HEK293 (cell line): ENCODE measurements at regions not wholly inside any gene's neighbourhood (a gene's known extent, or its start where the extent isn't known, plus 50 kb on each side); places are given as distances from the start of the nearest gene placed in this dataset.

Source experiments
- CTCF ChIA-PET: fragments of 350-600 bp; formaldehyde crosslinking; extraction: SDS; loops from one replicate; lab custom pipeline; 2021; ENCODE audit warnings: antibody characterized with exemption; lab: Yijun Ruan, JAX
- POLR2A ChIA-PET: fragments of 300-600 bp; formaldehyde crosslinking; extraction: SDS; loops from one replicate; lab custom pipeline; 2020; ENCODE audit warnings: antibody characterized with exemption, inconsistent platforms; lab: Yijun Ruan, JAX
- H3K27ac ChIP-seq: fragments of 200-500 bp; sonication (Bioruptor generic); 2 replicates; pipeline ENCODE4 v1.5.1; 2014; ENCODE audit warnings: low read depth, low read length, control low read depth, inconsistent platforms; ENCODE audit errors: extremely low read depth
- H3K36me3 ChIP-seq, 2 experiments: fragments of 200-500 bp in 1 of 2; sonication (Bioruptor generic) in 1 of 2; 1 replicate in 1 of 2; 2 replicates in 1 of 2; pipeline ENCODE4 v1.5.1; 2014 to 2017; ENCODE audit warnings: inconsistent platforms in 2 of 2, low read length in 2 of 2; ENCODE audit not compliant: control insufficient read depth in 2 of 2, insufficient read depth in 1 of 2
- H3K4me1 ChIP-seq: fragments of 200-500 bp; sonication (Bioruptor generic); 2 replicates; pipeline ENCODE4 v1.5.1; 2014; ENCODE audit warnings: mild to moderate bottlenecking, low read length, inconsistent platforms; ENCODE audit not compliant: control insufficient read depth, insufficient read depth
- H3K4me3 ChIP-seq: 2 replicates; pipeline ENCODE4 v1.5.1; 2011; ENCODE audit warnings: low read depth, mild to moderate bottlenecking, control low read depth, low read length, moderate library complexity
- H3K9me3 ChIP-seq: fragments of 200-500 bp; sonication (Bioruptor generic); 2 replicates; pipeline ENCODE4 v1.5.1; 2014; ENCODE audit warnings: low read depth, low read length, inconsistent platforms; ENCODE audit not compliant: control insufficient read depth, insufficient read depth
- KLF10 ChIP-seq: fragments of 450-650 bp; IDR thresholded peaks from 2 replicates; pipeline ENCODE4 v1.5.1; 2018; ENCODE audit warnings: missing biosample characterization, mild to moderate bottlenecking, missing genetic modification characterization
- KLF16 ChIP-seq: fragments of 450-650 bp; formaldehyde crosslinking; IDR thresholded peaks from 2 replicates; pipeline ENCODE4 v1.5.1; 2017; ENCODE audit warnings: missing biosample characterization, missing genetic modification characterization
- SETDB1 ChIP-seq: IDR thresholded peaks from one replicate; pipeline ENCODE4 v1.6.1; 2017; ENCODE audit warnings: mild to moderate bottlenecking, low read length, moderate library complexity, mixed read lengths; ENCODE audit not compliant: insufficient read length
- WT1 ChIP-seq: fragments of 450-650 bp; formaldehyde crosslinking; IDR thresholded peaks from 2 replicates; pipeline ENCODE4 v1.5.1; 2016; ENCODE audit warnings: missing biosample characterization, missing genetic modification characterization
- ZBTB17 ChIP-seq: fragments of 450-650 bp; formaldehyde crosslinking; IDR thresholded peaks from 2 replicates; pipeline ENCODE4 v1.5.1; 2016; ENCODE audit warnings: missing biosample characterization, missing genetic modification characterization
- ZEB2 ChIP-seq: fragments of 450-650 bp; formaldehyde crosslinking; IDR thresholded peaks from 2 replicates; pipeline ENCODE4 v1.5.1; 2016; ENCODE audit warnings: missing biosample characterization, missing genetic modification characterization
- ZFP69B ChIP-seq: fragments of 450-650 bp; formaldehyde crosslinking; IDR thresholded peaks from 2 replicates; pipeline ENCODE4 v1.5.1; 2016; ENCODE audit warnings: missing biosample characterization, missing genetic modification characterization
- ZNF302 ChIP-seq: fragments of 450-650 bp; formaldehyde crosslinking; IDR thresholded peaks from 2 replicates; pipeline ENCODE4 v1.5.1; 2016; ENCODE audit warnings: missing biosample characterization, missing genetic modification characterization, low read depth
- ZNF366 ChIP-seq: fragments of 450-650 bp; formaldehyde crosslinking; conservative IDR thresholded peaks from 2 replicates; pipeline ENCODE4 v1.5.1; 2016; ENCODE audit warnings: missing biosample characterization, missing genetic modification characterization
- ZNF391 ChIP-seq: fragments of 450-650 bp; formaldehyde crosslinking; IDR thresholded peaks from 2 replicates; pipeline ENCODE4 v1.5.1; 2016; ENCODE audit warnings: low read depth, missing biosample characterization, missing genetic modification characterization, borderline replicate concordance
- ZNF501 ChIP-seq: fragments of 450-650 bp; formaldehyde crosslinking; IDR thresholded peaks from 2 replicates; pipeline ENCODE4 v1.5.1; 2016; ENCODE audit warnings: missing biosample characterization, missing genetic modification characterization
- ZNF530 ChIP-seq: fragments of 450-650 bp; formaldehyde crosslinking; IDR thresholded peaks from 2 replicates; pipeline ENCODE4 v1.5.1; 2016; ENCODE audit warnings: low read depth, missing biosample characterization, missing genetic modification characterization
- ZNF747 ChIP-seq: fragments of 450-650 bp; formaldehyde crosslinking; IDR thresholded peaks from 2 replicates; pipeline ENCODE4 v1.5.1; 2016; ENCODE audit warnings: missing biosample characterization, missing genetic modification characterization
- ZNF830 ChIP-seq: fragments of 450-650 bp; IDR thresholded peaks from 2 replicates; pipeline ENCODE4 v1.5.0; 2018; ENCODE audit warnings: missing biosample characterization, missing genetic modification characterization, low read depth, mild to moderate bottlenecking, moderate library complexity
- ZNF837 ChIP-seq: fragments of 450-650 bp; formaldehyde crosslinking; IDR thresholded peaks from 2 replicates; pipeline ENCODE4 v1.5.1; 2016; ENCODE audit warnings: missing biosample characterization, missing genetic modification characterization
- TF ChIP-seq, protein P1 (sequence below): fragments of 450-650 bp; formaldehyde crosslinking; IDR thresholded peaks from 2 replicates; pipeline ENCODE4 v1.5.1; 2016; ENCODE audit warnings: missing biosample characterization, missing genetic modification characterization
- TF ChIP-seq, protein P2 (sequence below): fragments of 450-650 bp; formaldehyde crosslinking; IDR thresholded peaks from 2 replicates; pipeline ENCODE4 v1.5.1; 2016; ENCODE audit warnings: missing biosample characterization, missing genetic modification characterization, low read depth
- TF ChIP-seq, protein P3 (sequence below): fragments of 450-650 bp; IDR thresholded peaks from 2 replicates; pipeline ENCODE4 v1.5.1; 2018; ENCODE audit warnings: missing biosample characterization, mild to moderate bottlenecking, missing genetic modification characterization
- TF ChIP-seq, protein P4 (sequence below): fragments of 450-650 bp; formaldehyde crosslinking; IDR thresholded peaks from 2 replicates; pipeline ENCODE4 v1.5.1; 2016; ENCODE audit warnings: missing biosample characterization, missing genetic modification characterization

DNA sequence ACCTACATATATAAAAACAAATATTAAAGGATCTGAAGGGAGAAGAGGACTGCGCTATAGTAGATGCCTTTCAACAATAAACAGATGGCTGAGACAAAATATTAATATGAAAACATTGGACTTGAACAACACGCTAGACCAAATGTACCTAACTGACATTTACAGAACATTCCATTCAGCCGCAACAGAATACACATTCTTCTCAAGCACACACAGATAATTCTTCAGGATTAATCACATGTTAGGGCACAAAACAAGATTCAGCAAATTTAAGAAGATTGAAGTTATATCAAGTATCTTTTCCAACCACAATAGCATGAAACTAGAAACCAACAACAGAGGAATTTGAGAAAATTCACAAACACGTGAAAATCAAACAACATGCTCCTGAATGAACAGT, 741.4 kb downstream of the ADGRL2 start (continued):
- TF ChIP-seq ZNF501 (tag by site-specific recombination), result no peak
- TF ChIP-seq KLF10, result no peak
- TF ChIP-seq ZNF747 (tag by site-specific recombination), result no peak
- no peak for TF ChIP-seq ZEB2 (tag by site-specific recombination)
- TF ChIP-seq, protein P1, sequence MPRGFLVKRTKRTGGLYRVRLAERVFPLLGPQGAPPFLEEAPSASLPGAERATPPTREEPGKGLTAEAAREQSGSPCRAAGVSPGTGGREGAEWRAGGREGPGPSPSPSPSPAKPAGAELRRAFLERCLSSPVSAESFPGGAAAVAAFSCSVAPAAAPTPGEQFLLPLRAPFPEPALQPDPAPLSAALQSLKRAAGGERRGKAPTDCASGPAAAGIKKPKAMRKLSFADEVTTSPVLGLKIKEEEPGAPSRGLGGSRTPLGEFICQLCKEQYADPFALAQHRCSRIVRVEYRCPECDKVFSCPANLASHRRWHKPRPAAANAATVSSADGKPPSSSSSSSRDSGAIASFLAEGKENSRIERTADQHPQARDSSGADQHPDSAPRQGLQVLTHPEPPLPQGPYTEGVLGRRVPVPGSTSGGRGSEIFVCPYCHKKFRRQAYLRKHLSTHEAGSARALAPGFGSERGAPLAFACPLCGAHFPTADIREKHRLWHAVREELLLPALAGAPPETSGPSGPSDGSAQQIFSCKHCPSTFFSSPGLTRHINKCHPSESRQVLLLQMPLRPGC, result no peak
- TF ChIP-seq, protein P2, sequence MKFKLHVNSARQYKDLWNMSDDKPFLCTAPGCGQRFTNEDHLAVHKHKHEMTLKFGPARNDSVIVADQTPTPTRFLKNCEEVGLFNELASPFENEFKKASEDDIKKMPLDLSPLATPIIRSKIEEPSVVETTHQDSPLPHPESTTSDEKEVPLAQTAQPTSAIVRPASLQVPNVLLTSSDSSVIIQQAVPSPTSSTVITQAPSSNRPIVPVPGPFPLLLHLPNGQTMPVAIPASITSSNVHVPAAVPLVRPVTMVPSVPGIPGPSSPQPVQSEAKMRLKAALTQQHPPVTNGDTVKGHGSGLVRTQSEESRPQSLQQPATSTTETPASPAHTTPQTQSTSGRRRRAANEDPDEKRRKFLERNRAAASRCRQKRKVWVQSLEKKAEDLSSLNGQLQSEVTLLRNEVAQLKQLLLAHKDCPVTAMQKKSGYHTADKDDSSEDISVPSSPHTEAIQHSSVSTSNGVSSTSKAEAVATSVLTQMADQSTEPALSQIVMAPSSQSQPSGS (tag by site-specific recombination), result no peak
- TF ChIP-seq, protein P3, sequence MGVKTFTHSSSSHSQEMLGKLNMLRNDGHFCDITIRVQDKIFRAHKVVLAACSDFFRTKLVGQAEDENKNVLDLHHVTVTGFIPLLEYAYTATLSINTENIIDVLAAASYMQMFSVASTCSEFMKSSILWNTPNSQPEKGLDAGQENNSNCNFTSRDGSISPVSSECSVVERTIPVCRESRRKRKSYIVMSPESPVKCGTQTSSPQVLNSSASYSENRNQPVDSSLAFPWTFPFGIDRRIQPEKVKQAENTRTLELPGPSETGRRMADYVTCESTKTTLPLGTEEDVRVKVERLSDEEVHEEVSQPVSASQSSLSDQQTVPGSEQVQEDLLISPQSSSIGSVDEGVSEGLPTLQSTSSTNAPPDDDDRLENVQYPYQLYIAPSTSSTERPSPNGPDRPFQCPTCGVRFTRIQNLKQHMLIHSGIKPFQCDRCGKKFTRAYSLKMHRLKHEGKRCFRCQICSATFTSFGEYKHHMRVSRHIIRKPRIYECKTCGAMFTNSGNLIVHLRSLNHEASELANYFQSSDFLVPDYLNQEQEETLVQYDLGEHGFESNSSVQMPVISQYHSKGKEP (tag by site-specific recombination), result no peak
- TF ChIP-seq ZFP69B (tag by site-specific recombination), result no peak
- TF ChIP-seq, protein P4, sequence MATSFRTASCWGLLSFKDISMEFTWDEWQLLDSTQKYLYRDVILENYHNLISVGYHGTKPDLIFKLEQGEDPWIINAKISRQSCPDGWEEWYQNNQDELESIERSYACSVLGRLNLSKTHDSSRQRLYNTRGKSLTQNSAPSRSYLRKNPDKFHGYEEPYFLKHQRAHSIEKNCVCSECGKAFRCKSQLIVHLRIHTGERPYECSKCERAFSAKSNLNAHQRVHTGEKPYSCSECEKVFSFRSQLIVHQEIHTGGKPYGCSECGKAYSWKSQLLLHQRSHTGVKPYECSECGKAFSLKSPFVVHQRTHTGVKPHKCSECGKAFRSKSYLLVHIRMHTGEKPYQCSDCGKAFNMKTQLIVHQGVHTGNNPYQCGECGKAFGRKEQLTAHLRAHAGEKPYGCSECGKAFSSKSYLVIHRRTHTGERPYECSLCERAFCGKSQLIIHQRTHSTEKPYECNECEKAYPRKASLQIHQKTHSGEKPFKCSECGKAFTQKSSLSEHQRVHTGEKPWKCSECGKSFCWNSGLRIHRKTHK (tag by site-specific recombination), result no peak

DNA sequence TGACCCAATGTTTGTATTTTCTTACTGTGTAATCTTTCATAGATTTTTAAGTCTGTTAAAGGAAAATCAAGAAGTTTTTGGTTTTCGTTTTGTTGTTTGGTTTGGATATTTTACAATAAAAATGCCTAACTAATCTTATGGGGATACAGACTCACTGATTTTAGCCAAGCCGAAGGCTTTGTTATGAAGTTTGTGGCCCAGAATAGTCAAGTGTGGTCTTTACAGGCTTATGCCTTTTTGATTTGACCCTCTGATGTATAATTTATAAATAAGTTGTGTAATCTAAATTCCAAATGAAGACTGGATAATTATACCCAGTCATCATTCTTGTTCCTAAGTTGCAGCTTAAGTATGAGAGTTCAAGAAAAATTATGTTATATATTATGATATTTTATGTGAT, 739.3 kb downstream of the ADGRL2 start:
- Histone ChIP-seq H3K36me3 (no peaks in the 10 kb centered on the region), H3K9me3 (no peaks in the 10 kb centered on the region), H3K4me3 (no peak overlapping the region)
- ChIA-PET CTCF (no interaction called here), POLR2A (no interaction called here)
- TF ChIP-seq ZNF837 (tag by site-specific recombination) (no peak), ZNF530 (tag by site-specific recombination) (no peak), ZNF302 (tag by site-specific recombination) (no peak), ZBTB17 (no peak), ZNF830 (tag by site-specific recombination) (no peak), KLF16 (no peak), ZNF366 (tag by site-specific recombination) (no peak), WT1 (tag by site-specific recombination) (no peak), ZNF391 (no peak), SETDB1 (no peak)
- TF ChIP-seq, protein P1, result no peak
- TF ChIP-seq, all 188 proteins: peak for 0
- no peaks in the 10 kb centered on the region for H3K4me1 ChIP-seq
- H3K27ac ChIP-seq, result no peak overlapping the region
